Spleen (tissue), 11 donors: ENCODE measurements at regions not wholly inside any gene's neighbourhood (a gene's known extent, or its start where the extent isn't known, plus 50 kb on each side); places are given as distances from the start of the nearest gene placed in this dataset.
A peak's percentile ranks its signal among the peaks of the same experiment; 100 is the strongest.

ENCODE experiments used
- DNase-seq: peaks from one replicate; pipeline ENCODE4 v3.0.0-alpha.2; 2020
- H3K27ac ChIP-seq, 8 donors: fragments of 200-600 bp; sonication (generic) in 7 of 8; 1 replicate in 4 of 8; 2 replicates in 4 of 8; pipeline versions ENCODE4 v1.5.0 to v1.8.0; 2016 to 2021; ENCODE audit warnings: inconsistent platforms in 4 of 8, mild to moderate bottlenecking in 4 of 8, moderate library complexity in 1 of 8
- H3K27me3 ChIP-seq, 7 donors: fragments of 200-600 bp; sonication (generic) in 6 of 7; replicated peaks in 1 of 7; 1 replicate in 4 of 7; 2 replicates in 3 of 7; pipeline versions ENCODE4 v1.5.0 to v1.8.0; 2016 to 2021; ENCODE audit warnings: inconsistent platforms in 3 of 7, mild to moderate bottlenecking in 1 of 7
- H3K36me3 ChIP-seq, 6 donors: fragments of 200-600 bp; sonication (generic) in 5 of 6; 1 replicate in 4 of 6; 2 replicates in 2 of 6; pipeline versions ENCODE4 v1.5.0 to v1.8.0; 2016 to 2021; ENCODE audit warnings: inconsistent platforms in 2 of 6
- H3K4me1 ChIP-seq, 6 donors: fragments of 200-600 bp; sonication (generic) in 5 of 6; 1 replicate in 3 of 6; 2 replicates in 3 of 6; pipeline versions ENCODE4 v1.5.0 to v1.8.0; 2016 to 2021; ENCODE audit warnings: inconsistent platforms in 3 of 6
- H3K4me3 ChIP-seq, 8 donors: fragments of 200-600 bp; sonication (generic) in 7 of 8; 1 replicate in 4 of 8; 2 replicates in 4 of 8; pipeline versions ENCODE4 v1.5.0 to v1.8.0; 2016 to 2021; ENCODE audit warnings: inconsistent platforms in 4 of 8, mild to moderate bottlenecking in 4 of 8, moderate library complexity in 2 of 8
- H3K9me3 ChIP-seq, 8 donors: fragments of 200-600 bp; sonication (generic) in 7 of 8; 1 replicate in 4 of 8; 2 replicates in 4 of 8; pipeline versions ENCODE4 v1.5.0 to v1.8.0; 2016 to 2021; ENCODE audit warnings: inconsistent platforms in 4 of 8
- CTCF ChIP-seq, 11 experiments: fragments of 200-600 bp in 7 of 11; fragments of 450-650 bp in 4 of 11; sonication (generic) in 4 of 11; IDR thresholded peaks in 8 of 11; conservative IDR thresholded peaks in 3 of 11; 1 replicate in 7 of 11; 2 replicates in 4 of 11; pipeline versions ENCODE4 v1.4.0 to v1.8.0; 2016 to 2021; ENCODE audit warnings: antibody characterized with exemption in 11 of 11, inconsistent platforms in 4 of 11, mild to moderate bottlenecking in 1 of 11
- POLR2A ChIP-seq, 3 donors: fragments of 450-650 bp; IDR thresholded peaks; one replicate each; pipeline ENCODE4 v1.5.1; 2017; ENCODE audit warnings: antibody characterized with exemption in 3 of 3, mild to moderate bottlenecking in 1 of 3
- POLR2AphosphoS5 ChIP-seq, 3 donors: sonication (generic); formaldehyde crosslinking; IDR thresholded peaks; one replicate each; pipeline ENCODE4 v1.5.1; 2017; ENCODE audit warnings: antibody characterized with exemption in 3 of 3
- WGBS, 5 donors: extraction: QIAGEN DNeasy Blood & Tissue Kit in 3 of 5; methylation state at CpG; one replicate each; pipeline versions ENCODE4 v1.1.5 to v1.1.7; 2013 to 2018; 5-methylcytosine and 5-hydroxymethylcytosine counted together
- intact Hi-C: fragments of 100-400 bp; cut with DNase I; formaldehyde crosslinking; loops from one replicate; pipeline ENCODE4 v1.15.0; 2023; ENCODE audit warnings: low total_unique reads
- donor health status: healthy with polysubstance abuse.
- donor health status: DM: no; HTN: no; CAD: no; lungs with moderate emphysema.
- donor health status: DM: no; HTN: no; CAD: no.
- donor health status: Bipolar disorder and iron deficiency.
- donor health status: healthy.
- donor health status: DM: no; HTN: no; CAD: no.
- donor health status: DM: yes; HTN: yes; CAD: no.

DNA sequence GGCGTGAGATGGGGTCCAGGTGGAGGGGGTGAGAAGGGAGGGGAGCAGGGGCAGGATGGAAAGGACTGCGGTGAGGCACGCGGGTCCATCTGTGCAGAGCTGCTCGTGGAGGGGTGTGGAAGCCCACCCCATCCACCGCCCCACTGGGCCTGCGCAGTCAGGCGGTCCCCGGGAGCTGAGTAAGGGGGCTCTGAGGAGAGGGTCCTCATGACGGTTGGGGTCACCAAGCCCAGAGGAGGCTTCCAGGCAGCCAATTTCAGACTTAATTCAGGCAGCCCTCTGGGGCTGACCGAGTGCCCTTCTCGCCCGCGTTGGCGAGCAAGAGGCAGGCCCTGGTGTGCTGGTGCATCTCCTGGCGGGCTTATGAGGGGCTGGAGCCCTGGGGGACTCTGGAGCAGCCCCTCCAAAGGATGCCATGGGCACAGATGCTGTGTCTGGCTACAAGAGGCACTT, 115.5 kb downstream of the KIF26A start:
- no peak for TF ChIP-seq CTCF (IDR thresholded peaks at IDR 0.05 in 8 of 11, conservative IDR thresholded peaks at IDR 0.05 in 3 of 11)
- TF ChIP-seq POLR2AphosphoS5 (IDR thresholded peaks at IDR 0.05) = no peak
- TF ChIP-seq POLR2A (IDR thresholded peaks at IDR 0.05) = no peak
- Histone ChIP-seq H3K4me3 (no peak overlapping the region), H3K9me3 (peaks cover 0 to 3% (median 0%) of the 10 kb centered on the region in 8 donors), H3K36me3 (no peaks in the 10 kb centered on the region), H3K27ac (no peak overlapping the region), H3K4me1 (peaks cover 0 to under 1% (median 0%) of the 10 kb centered on the region in 6 donors), H3K27me3 (peaks cover 0 to 29% (median 0%) of the 10 kb centered on the region in 7 donors)
- 78 to 89% (median 82%) methylated on average over 13 to 16 of the region's 16 CpGs for WGBS, 5 donors
- no peak for DNase-seq
- intact Hi-C loops = no loop called here

- no peaks in the 10 kb centered on the region for H3K36me3 ChIP-seq
- H3K27ac ChIP-seq = no peak overlapping the region
- WGBS, 5 donors = 33 to 41% (median 37%) methylated on average over 11 to 13 of the region's 13 CpGs
- H3K4me1 ChIP-seq = no peaks in the 10 kb centered on the region
- peaks cover 0 to 9% (median 5%) of the 10 kb centered on the region in 8 donors for H3K9me3 ChIP-seq
- H3K4me3 ChIP-seq = no peak overlapping the region
- no peak for DNase-seq
- no peak for TF ChIP-seq POLR2AphosphoS5 (IDR thresholded peaks at IDR 0.05)
- H3K27me3 ChIP-seq = peaks cover 0 to 29% (median 0%) of the 10 kb centered on the region in 7 donors
- intact Hi-C loops = no loop called here
Measured at GRCh38 chr14:104254735-104255400, 116.5 kb downstream of the KIF26A start.

DNA sequence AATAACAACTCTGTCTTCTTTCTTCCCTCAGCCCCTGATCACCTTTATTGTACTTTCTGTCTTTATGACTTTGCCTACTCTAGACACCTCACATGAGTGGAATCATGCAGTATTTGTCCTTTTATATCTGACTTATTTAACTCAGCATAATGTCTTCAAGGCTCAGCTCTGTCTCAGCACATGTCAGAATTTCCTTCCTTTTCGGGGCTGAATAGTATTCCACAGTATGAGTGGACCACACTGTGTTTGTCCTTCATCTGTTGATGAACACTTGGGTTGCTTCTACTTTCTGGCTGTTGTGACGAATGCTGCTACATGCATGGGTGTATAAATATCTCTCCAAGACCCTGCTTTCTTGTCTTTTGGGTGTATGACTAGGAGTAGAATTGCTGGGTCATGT, 117.6 kb downstream of the KIF26A start:
- Histone ChIP-seq H3K27me3 (peaks cover 0 to 29% (median 0%) of the 10 kb centered on the region in 7 donors), H3K36me3 (no peaks in the 10 kb centered on the region), H3K4me3 (no peak overlapping the region), H3K4me1 (no peaks in the 10 kb centered on the region), H3K27ac (no peak overlapping the region), H3K9me3 (peaks cover 0 to 20% (median 13%) of the 10 kb centered on the region in 8 donors)
- intact Hi-C loops = no loop called here
- 81 to 88% (median 84%) methylated on average over 2 of the region's 2 CpGs for WGBS, 5 donors
- DNase-seq = no peak
- TF ChIP-seq CTCF (IDR thresholded peaks at IDR 0.05 in 8 of 11, conservative IDR thresholded peaks at IDR 0.05 in 3 of 11) (no peak), POLR2AphosphoS5 (IDR thresholded peaks at IDR 0.05) (no peak), POLR2A (IDR thresholded peaks at IDR 0.05) (no peak)

DNA sequence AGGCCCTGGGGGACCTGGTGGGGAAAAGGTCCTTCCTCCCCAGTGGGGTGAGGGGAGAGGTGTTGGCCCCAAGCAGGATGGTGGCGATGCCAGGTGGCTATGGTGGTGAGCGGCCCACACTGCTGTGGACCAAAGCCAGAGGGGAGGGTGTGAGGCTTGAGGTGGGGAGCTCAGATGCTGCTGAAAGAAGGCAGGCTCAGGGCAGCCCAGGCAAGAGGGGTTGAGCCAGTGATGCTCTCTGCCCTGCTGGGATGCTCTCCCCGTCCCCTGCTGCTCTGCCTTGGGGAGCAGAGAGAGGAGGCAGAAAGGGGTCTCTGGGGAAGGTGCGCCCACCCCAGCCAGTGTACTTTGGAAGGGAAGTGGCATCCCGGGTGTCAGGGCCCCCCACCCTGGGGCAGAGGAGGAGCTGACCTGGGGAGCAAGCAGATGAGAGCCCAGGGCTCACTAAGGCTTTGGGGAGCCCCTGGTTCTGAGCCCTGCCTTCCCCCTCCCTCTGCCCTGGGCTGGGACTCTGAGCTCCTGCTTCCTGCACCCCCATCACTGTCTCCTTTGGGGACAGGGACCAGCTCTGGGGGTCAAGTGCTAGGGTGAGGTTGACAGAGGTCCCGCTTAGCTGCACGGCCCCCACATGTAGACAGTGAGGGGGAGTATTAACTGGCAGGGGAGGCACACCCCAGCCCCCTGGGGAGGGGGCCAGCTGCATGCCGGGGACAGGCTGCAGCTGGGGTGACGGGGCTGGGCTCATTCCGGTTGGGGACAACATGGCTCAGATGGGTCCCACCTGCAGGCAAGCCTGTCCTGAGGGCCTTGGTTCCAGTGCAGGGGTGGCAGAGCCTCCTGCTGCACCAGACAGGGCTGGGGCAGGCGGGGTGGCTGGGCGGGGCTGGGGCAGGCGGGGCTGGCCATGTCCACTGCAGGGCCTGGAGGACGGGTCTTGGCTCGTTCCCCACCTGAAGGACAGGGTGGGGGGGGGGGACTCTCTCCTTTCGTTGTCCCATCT, 124.4 kb downstream of the KIF26A start:
- no peak for TF ChIP-seq POLR2AphosphoS5 (IDR thresholded peaks at IDR 0.05)
- no peak for TF ChIP-seq POLR2A (IDR thresholded peaks at IDR 0.05)
- TF ChIP-seq CTCF (IDR thresholded peaks at IDR 0.05 in 8 of 11, conservative IDR thresholded peaks at IDR 0.05 in 3 of 11) = no peak
- Histone ChIP-seq H3K36me3 (no peaks in the 10 kb centered on the region), H3K9me3 (peaks cover 0 to 29% (median 21%) of the 10 kb centered on the region in 8 donors), H3K27ac (no peak overlapping the region), H3K4me1 (peaks cover 0 to 6% (median 3%) of the 10 kb centered on the region in 6 donors), H3K4me3 (no peak overlapping the region), H3K27me3 (peaks cover 0 to 9% (median 0%) of the 10 kb centered on the region in 7 donors)
- WGBS, 5 donors = 74 to 83% (median 81%) methylated on average over 11 to 16 of the region's 16 CpGs
- intact Hi-C loops = no loop called here
- DNase-seq = peak; percentile 65
